ENCODE measurements at regions not wholly inside any gene's neighbourhood (a gene's known extent, or its start where the extent isn't known, plus 50 kb on each side); places are given as distances from the start of the nearest gene placed in this dataset.
"Not testable (repeated sequence)": the region's sequence is repeated elsewhere in the genome, so short reads cannot be mapped to it uniquely, and the experiment has no call there.

DNA sequence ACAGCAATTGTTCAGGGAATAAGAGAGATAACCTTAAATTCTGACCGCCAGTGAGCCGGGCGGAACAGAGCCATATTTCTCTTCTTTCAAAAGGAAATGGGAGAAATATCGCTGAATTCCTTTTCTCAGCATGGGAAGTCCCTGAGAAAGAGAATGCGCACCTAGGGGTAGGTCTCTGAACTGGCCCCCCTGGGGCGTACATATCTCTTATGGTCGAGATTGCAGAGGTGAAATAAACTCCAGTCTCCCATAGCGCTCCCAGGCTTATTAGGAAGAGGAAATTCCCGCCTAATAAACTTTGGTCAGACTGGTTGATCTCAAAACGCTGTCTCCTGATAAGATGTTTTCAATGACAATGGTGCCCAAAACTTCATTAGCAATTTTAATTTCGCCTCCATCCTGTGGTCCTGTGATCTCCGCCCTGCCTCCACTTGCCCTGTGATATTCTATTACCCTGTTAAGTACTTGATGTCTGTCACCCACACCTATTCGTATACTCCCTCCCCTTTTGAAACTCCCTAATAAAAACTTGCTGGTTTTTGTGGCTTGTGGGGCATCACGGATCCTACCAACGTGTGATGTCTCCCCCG lies 195.8 kb upstream of the HMCN1 start:
- not testable (repeated sequence) for TF ChIP-seq EZH2phosphoT487 (IDR thresholded peaks at IDR 0.05; ENCODE audit: borderline replicate concordance, low read length)
- TF ChIP-seq, protein P1, sequence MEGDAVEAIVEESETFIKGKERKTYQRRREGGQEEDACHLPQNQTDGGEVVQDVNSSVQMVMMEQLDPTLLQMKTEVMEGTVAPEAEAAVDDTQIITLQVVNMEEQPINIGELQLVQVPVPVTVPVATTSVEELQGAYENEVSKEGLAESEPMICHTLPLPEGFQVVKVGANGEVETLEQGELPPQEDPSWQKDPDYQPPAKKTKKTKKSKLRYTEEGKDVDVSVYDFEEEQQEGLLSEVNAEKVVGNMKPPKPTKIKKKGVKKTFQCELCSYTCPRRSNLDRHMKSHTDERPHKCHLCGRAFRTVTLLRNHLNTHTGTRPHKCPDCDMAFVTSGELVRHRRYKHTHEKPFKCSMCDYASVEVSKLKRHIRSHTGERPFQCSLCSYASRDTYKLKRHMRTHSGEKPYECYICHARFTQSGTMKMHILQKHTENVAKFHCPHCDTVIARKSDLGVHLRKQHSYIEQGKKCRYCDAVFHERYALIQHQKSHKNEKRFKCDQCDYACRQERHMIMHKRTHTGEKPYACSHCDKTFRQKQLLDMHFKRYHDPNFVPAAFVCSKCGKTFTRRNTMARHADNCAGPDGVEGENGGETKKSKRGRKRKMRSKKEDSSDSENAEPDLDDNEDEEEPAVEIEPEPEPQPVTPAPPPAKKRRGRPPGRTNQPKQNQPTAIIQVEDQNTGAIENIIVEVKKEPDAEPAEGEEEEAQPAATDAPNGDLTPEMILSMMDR (IDR thresholded peaks at IDR 0.05; ENCODE audit: low read depth, low read length, poor library complexity, severe bottlenecking) = not testable (repeated sequence)
